Urothelium cell line (cell line): ENCODE measurements at regions not wholly inside any gene's neighbourhood (a gene's known extent, or its start where the extent isn't known, plus 50 kb on each side); places are given as distances from the start of the nearest gene placed in this dataset.
"Not testable (repeated sequence)": the region's sequence is repeated elsewhere in the genome, so short reads cannot be mapped to it uniquely, and the experiment has no call there.

Experiments used
- DNase-seq: peaks from one replicate; pipeline ENCODE4 v3.0.0; 2011; ENCODE audit warnings: low spot score, mixed read lengths
- FAIRE-seq: peaks from 2 replicates; lab custom pipeline; 2011; peaks lifted over from hg19 to GRCh38; lab: Jason Lieb, UNC

GRCh38 chr6:134822920-134823709, 126.8 kb downstream of the ALDH8A1 start:
- FAIRE-seq (no peak), DNase-seq (peak; percentile 80)

- DNase-seq (no peak), FAIRE-seq (no peak)
Observed at GRCh38 chr6:134821928-134822864, 127.7 kb downstream of the ALDH8A1 start.

GRCh38 chr6:134821397-134821796, 128.5 kb downstream of the ALDH8A1 start:
- DNase-seq (no peak), FAIRE-seq (no peak)

GRCh38 chr6:134819863-134820800, 129.8 kb downstream of the ALDH8A1 start:
- FAIRE-seq (no peak), DNase-seq (no peak)

GRCh38 chr6:134819236-134819635, 130.7 kb downstream of the ALDH8A1 start:
- DNase-seq: no peak
- FAIRE-seq: no peak

GRCh38 chr6:134817448-134817847, 132.5 kb downstream of the ALDH8A1 start:
- DNase-seq (no peak), FAIRE-seq (no peak)

GRCh38 chr6:134816780-134817179, 133.1 kb downstream of the ALDH8A1 start:
- FAIRE-seq (no peak), DNase-seq (peak; percentile 23)

GRCh38 chr6:134816300-134816699, 133.6 kb downstream of the ALDH8A1 start:
- no peak for FAIRE-seq
- DNase-seq: no peak

GRCh38 chr6:134814076-134814695, 135.7 kb downstream of the ALDH8A1 start:
- FAIRE-seq (no peak), DNase-seq (no peak)

- DNase-seq (no peak), FAIRE-seq (no peak)
Observed at GRCh38 chr6:134813146-134813545, 136.8 kb downstream of the ALDH8A1 start.

- FAIRE-seq (no peak), DNase-seq (no peak)
Observed at GRCh38 chr6:134810402-134810801, 139.5 kb downstream of the ALDH8A1 start.

GRCh38 chr6:134809130-134809529, 140.8 kb downstream of the ALDH8A1 start:
- FAIRE-seq: no peak
- DNase-seq: no peak

- peak; percentile 74 for FAIRE-seq
- DNase-seq: no peak
Observed at GRCh38 chr6:134806180-134806798, 143.6 kb downstream of the ALDH8A1 start.

- FAIRE-seq: no peak
- no peak for DNase-seq
Observed at GRCh38 chr6:134805168-134805567, 144.7 kb downstream of the ALDH8A1 start.

- not testable (repeated sequence) for FAIRE-seq
Observed at GRCh38 chr6:134804311-134804710, 145.6 kb downstream of the ALDH8A1 start.

GRCh38 chr6:134802426-134803058, 147.4 kb downstream of the ALDH8A1 start:
- peak; percentile 61 for DNase-seq
- no peak for FAIRE-seq

More at GRCh38 chr6:134804311-134804710, 145.6 kb downstream of the ALDH8A1 start:
- DNase-seq: not testable (repeated sequence)

- FAIRE-seq: no peak
- no peak for DNase-seq
Observed at GRCh38 chr6:134797400-134798113, 152.3 kb downstream of the ALDH8A1 start.

GRCh38 chr6:134795691-134796090, 154.2 kb downstream of the ALDH8A1 start:
- no peak for FAIRE-seq

GRCh38 chr6:134795001-134795400, 154.9 kb downstream of the ALDH8A1 start:
- FAIRE-seq: no peak
- DNase-seq: no peak

More at GRCh38 chr6:134795691-134796090, 154.2 kb downstream of the ALDH8A1 start:
- DNase-seq: no peak
